ENCODE measurements at regions not wholly inside any gene's neighbourhood (a gene's known extent, or its start where the extent isn't known, plus 50 kb on each side); places are given as distances from the start of the nearest gene placed in this dataset.

DNA sequence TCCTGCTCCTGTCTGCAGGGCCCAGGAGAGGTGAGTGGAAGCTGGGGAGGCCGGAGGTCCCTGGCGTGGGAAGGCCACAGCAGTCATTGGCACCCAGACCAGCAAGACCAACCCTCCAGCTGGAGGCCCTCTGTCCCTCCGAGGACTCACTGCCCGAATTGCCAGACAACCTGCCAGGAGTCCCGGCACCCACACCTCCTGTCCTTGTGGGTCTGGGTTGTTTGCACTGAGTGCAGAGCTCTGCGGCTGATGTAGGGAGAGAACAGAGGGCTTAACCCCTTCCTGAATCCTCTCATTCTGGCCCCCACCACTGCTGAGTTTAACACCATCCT lies 204.9 kb downstream of the KIF26A start:
- DNase-seq (ENCODE audit: low spot score, unreplicated experiment): no peak
- H3K27ac Mint-ChIP-seq: no peak overlapping the region
- no peaks in the 10 kb centered on the region for H3K36me3 Mint-ChIP-seq (ENCODE audit: insufficient read depth)
- no peak for TF ChIP-seq CTCF (IDR thresholded peaks at IDR 0.05; ENCODE audit: unreplicated experiment)
- peaks cover 48% of the 10 kb centered on the region for H3K27me3 Mint-ChIP-seq
- peaks cover 12% of the 10 kb centered on the region for H3K4me1 Mint-ChIP-seq (ENCODE audit: low read depth)
- no peak overlapping the region for H3K4me3 Mint-ChIP-seq (ENCODE audit: low read depth)
- H3K9me3 Mint-ChIP-seq (ENCODE audit: low read depth): peaks cover 5% of the 10 kb centered on the region

DNA sequence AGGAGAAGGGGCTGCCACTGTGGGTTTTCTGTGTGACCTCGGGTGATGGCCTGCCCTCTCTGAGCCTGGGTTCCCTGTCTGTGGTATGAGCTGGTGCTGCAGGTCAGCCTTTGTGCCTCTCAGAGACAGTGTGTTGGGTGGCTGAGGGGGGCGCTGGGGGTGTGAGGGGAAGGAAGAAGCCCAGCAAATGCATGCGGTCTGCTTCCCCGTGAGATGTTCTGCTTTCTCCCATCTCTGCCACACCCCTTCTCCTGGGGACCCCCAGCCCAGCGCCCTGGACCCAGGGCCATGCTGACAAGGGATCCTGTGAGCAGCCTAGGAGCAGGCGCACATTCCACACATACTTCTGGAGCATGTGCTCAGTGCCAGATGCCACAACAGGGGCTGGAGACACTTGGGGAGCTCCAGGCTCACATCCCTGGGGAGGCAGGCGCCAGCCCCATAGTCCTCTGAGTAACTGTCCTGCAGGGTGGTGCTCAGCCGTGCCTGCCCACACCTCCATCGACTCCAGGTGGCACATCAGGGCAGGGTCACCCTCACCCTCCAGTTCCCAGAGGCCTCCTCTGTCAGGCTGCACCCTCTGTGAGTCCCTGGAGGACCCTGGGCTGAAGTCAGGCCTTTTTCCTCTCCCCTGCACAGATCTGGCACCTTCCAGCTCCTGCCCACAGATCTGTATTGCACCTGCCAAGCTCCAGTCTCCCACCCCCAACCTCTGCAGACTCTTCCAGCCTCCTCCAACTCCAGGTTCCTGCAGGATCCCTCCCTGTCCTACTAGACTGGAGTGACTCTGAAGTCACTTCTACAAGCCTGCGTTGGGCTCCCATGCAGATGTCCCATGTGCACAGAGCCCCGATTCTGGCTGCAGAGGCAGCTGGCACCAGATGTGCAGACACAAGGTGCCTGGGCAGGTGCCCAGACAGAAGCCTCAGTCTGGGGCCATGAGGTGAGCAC lies 205.6 kb downstream of the KIF26A start:
- no peaks in the 10 kb centered on the region for H3K9me3 Mint-ChIP-seq (ENCODE audit: low read depth)
- no peak overlapping the region for H3K27ac Mint-ChIP-seq
- no peak for TF ChIP-seq CTCF (IDR thresholded peaks at IDR 0.05; ENCODE audit: unreplicated experiment)
- peaks cover 44% of the 10 kb centered on the region for H3K27me3 Mint-ChIP-seq
- no peak for DNase-seq (ENCODE audit: low spot score, unreplicated experiment)
- H3K36me3 Mint-ChIP-seq (ENCODE audit: insufficient read depth): no peaks in the 10 kb centered on the region
- no peak overlapping the region for H3K4me3 Mint-ChIP-seq (ENCODE audit: low read depth)
- peaks cover 12% of the 10 kb centered on the region for H3K4me1 Mint-ChIP-seq (ENCODE audit: low read depth)

GRCh38 chr14:104344818-104345620 lies 206.6 kb downstream of the KIF26A start:
- Mint-ChIP-seq H3K27me3 (peaks cover 40% of the 10 kb centered on the region), H3K36me3 (ENCODE audit: insufficient read depth) (no peaks in the 10 kb centered on the region), H3K4me1 (ENCODE audit: low read depth) (peaks cover 12% of the 10 kb centered on the region), H3K27ac (peak overlapping the region; percentile 2), H3K9me3 (ENCODE audit: low read depth) (no peaks in the 10 kb centered on the region), H3K4me3 (ENCODE audit: low read depth) (no peak overlapping the region)
- no peak for DNase-seq (ENCODE audit: low spot score, unreplicated experiment)
- no peak for TF ChIP-seq CTCF (IDR thresholded peaks at IDR 0.05; ENCODE audit: unreplicated experiment)

GRCh38 chr14:104345621-104346462 lies 207.5 kb downstream of the KIF26A start:
- TF ChIP-seq CTCF (IDR thresholded peaks at IDR 0.05; ENCODE audit: unreplicated experiment): no peak
- Mint-ChIP-seq H3K36me3 (ENCODE audit: insufficient read depth) (no peaks in the 10 kb centered on the region), H3K27me3 (peaks cover 35% of the 10 kb centered on the region), H3K27ac (no peak overlapping the region), H3K9me3 (ENCODE audit: low read depth) (no peaks in the 10 kb centered on the region), H3K4me1 (ENCODE audit: low read depth) (peaks cover 12% of the 10 kb centered on the region), H3K4me3 (ENCODE audit: low read depth) (no peak overlapping the region)
- DNase-seq (ENCODE audit: low spot score, unreplicated experiment): no peak

DNA sequence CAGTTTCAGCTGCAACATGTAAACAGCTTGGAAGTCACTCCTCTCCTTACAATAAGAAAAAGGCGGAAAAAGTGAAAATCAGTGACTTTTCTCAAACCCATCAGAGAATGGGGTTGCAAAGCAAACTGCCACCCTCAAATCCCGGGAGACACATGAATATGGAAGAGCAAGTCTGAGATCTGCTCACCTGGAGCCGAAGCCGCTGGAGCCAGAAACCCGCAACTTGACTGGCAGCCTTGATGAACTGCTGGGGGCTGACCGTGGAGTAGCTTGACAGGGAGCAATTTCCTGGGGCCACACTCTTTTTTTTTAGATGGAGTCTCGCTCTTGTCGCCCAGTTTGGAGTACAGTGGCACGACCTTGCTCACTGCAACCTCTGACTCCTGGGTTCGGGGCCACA lies 208.2 kb downstream of the KIF26A start:
- Mint-ChIP-seq H3K27ac (no peak overlapping the region), H3K4me1 (ENCODE audit: low read depth) (peaks cover 12% of the 10 kb centered on the region), H3K27me3 (peaks cover 34% of the 10 kb centered on the region), H3K4me3 (ENCODE audit: low read depth) (no peak overlapping the region), H3K9me3 (ENCODE audit: low read depth) (no peaks in the 10 kb centered on the region), H3K36me3 (ENCODE audit: insufficient read depth) (no peaks in the 10 kb centered on the region)
- no peak for DNase-seq (ENCODE audit: low spot score, unreplicated experiment)
- no peak for TF ChIP-seq CTCF (IDR thresholded peaks at IDR 0.05; ENCODE audit: unreplicated experiment)
